Middle frontal gyrus (tissue), 1 donor: ENCODE measurements at regions not wholly inside any gene's neighbourhood (a gene's known extent, or its start where the extent isn't known, plus 50 kb on each side); places are given as distances from the start of the nearest gene placed in this dataset.

ENCODE experiments used
- DNase-seq: peaks from one replicate; pipeline ENCODE4 v3.0.0-alpha.2; 2015; ENCODE audit warnings: low spot score; ENCODE audit errors: extremely low spot score

- no peak for DNase-seq
Measured at GRCh38 chr9:115209601-115210306, 91.8 kb upstream of the TNC start.

GRCh38 chr9:115210699-115211098 is 92.7 kb upstream of the TNC start:
- no peak for DNase-seq

GRCh38 chr9:115211413-115212124 is 93.6 kb upstream of the TNC start:
- no peak for DNase-seq

- DNase-seq, result no peak
Measured at GRCh38 chr9:115212125-115212605, 94.2 kb upstream of the TNC start.

GRCh38 chr9:115212832-115213231 is 94.9 kb upstream of the TNC start:
- no peak for DNase-seq

GRCh38 chr9:115213818-115214334 is 95.9 kb upstream of the TNC start:
- peak; percentile 45 for DNase-seq

DNA sequence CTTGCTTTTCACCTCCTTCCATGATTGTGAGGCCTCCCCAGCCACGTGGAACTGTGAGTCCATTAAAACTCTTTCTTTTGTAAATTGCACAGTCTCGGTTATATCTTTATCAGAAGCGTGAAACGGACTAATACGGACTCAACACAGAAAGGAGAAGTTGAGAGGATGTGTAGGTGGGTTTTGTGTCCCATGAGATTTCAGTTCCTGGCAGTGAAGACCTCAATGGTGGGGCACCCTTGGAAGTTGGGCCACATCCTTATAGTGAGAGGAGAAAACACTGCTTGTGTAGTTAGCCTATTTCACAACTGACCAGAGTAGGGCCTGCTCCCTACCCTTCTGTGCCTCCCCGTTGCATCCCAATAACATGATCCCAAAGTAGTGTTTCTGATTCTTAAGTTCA is 98.9 kb upstream of the TNC start:
- no peak for DNase-seq

GRCh38 chr9:115220319-115221005 is 102.5 kb upstream of the TNC start:
- DNase-seq, result no peak

DNA sequence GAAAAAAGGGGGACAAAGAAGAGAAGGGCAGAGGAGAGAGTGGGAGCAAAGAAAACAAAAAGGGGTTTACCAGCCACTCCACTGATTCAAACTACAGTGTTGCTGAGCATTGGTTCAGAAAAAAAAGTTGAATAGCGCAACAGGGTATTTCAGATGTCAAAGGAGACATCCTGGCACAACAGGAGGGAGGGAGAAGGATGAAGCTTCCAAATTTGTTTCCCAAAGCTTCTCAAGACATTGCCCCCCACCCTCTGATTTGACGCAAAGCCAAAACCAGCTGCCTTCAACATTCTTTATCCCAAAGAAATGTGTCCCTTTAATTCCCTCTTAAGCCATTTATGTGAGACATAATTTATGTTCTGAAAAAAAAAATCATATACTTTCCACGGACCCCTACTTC is 105.5 kb upstream of the TNC start:
- DNase-seq, result no peak

GRCh38 chr9:115225459-115226116 is 107.6 kb upstream of the TNC start:
- no peak for DNase-seq

DNA sequence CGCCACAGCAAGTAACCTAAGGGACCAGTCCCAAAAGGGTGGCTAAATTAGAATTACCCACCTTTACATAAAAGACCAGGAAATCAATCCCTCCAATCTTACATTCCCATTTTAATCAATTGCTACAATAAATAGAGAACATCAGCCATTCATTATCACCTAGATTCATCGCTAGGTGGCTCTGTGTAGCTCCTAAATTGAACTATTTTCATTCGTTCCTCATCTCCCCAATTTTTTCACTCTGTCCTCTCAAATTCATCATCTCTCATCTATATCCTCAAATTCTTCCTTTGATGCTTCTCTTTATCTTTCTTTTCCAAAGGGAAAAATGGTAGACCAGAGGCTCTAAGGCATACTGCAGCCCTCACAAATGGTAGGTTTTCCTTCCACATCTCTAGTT is 108.2 kb upstream of the TNC start:
- no peak for DNase-seq

GRCh38 chr9:115229496-115229895 is 111.5 kb upstream of the TNC start:
- no peak for DNase-seq

DNA sequence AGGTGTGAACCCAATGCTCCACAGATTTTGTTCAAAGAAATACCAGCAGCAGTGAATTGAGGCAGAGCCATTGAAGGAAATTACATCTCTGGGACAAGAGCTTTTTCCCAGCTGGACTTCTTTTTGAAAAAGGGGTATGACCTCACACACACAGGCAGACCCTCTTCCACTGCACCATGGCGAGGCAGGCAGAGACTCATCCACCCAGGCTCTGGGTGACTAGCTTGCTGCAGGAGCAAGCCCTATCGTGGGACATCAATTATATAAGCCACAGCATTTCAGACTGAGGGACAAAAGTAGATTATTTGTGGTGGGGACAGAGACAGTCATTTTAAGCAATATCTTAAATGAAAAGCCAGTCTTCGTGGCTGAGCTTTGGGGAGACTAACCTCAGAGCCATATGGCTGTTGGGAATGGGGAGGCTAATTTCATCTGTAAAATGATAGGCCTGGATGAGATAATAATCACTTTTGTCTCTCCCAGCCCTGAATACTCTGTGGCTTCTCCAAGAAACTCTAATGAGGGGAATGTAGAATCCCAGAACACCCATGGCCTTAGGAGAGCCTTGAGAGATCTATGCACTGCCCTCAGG is 113.1 kb upstream of the TNC start:
- DNase-seq, result no peak

- DNase-seq, result no peak
Measured at GRCh38 chr9:115232181-115232774, 114.3 kb upstream of the TNC start.

- no peak for DNase-seq
Measured at GRCh38 chr9:115234094-115234493, 116.1 kb upstream of the TNC start.

DNA sequence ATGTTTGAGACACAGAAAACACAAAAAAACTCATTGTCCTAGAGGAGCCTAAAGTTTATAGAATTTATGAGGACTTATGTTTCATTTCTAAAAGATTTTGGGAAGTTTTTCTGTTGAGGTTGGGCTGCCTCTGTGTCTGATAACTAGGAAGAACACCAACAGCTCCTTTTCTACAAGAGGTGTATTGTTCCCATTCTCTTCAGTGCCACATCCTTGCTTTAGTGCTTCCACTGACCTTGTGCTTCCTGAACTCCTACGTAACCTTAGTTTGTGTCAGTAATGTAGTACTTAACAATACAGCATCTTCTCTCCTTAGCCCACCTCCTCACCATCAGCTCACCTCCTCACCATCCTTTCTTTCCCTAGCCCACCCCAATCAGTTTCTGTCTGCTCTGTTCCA is 117.3 kb upstream of the TNC start:
- no peak for DNase-seq

DNA sequence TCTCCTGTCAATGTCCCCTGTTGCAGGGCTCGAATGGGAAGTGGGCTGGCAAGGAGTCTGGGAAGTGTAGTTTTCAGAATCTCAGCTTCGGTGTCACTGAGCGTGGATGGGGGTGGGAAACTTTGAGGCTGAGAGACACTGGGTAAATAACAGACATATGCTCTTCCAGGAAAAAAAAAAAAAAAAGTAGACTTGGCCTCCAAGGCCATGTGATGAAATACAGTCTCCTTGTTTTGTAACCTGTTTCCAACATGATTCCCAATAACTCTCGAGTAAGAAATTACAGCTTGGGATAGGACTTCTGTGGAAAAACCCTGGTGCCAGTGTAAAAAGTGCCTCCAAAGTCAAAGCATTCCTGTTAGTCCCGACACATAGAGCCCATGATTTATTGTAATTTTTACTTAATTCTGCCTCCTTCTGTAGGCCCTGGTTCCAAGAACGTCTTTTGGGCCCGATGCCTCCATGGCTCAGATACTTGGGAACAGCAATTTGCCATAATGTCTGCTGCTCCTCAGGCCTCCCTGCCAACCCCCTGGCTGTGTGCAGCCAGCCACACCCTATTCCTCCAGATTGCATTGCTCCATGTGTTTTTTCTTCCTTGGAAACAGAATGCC is 119.5 kb upstream of the TNC start:
- DNase-seq, result no peak

- DNase-seq, result no peak
Measured at GRCh38 chr9:115240676-115241075, 122.7 kb upstream of the TNC start.

GRCh38 chr9:115241641-115242040 is 123.7 kb upstream of the TNC start:
- no peak for DNase-seq

- no peak for DNase-seq
Measured at GRCh38 chr9:115249488-115249887, 131.5 kb upstream of the TNC start.
